PC-3 (cell line): ENCODE measurements at regions not wholly inside any gene's neighbourhood (a gene's known extent, or its start where the extent isn't known, plus 50 kb on each side); places are given as distances from the start of the nearest gene placed in this dataset.

Experiments
- ATAC-seq: fragments of 200-7000 bp; cut with Tn5 transposase; 2 replicates; pipeline ENCODE4 v1.9.1; 2020; ENCODE audit warnings: mild to moderate bottlenecking, moderate library complexity
- BruUV-seq: library from RNA; stranded (reverse); fragments of 400-500 nt; replicated peaks from 2 replicates; lab custom pipeline; 2021; lab: Mats Ljungman, UMichigan
- CTCF ChIA-PET: fragments of 300-600 bp; sonication (Branson Sonifier 250); formaldehyde crosslinking; loops from one replicate; lab custom pipeline; 2022; ENCODE audit warnings: antibody characterized with exemption; lab: Charles Lee
- POLR2A ChIA-PET: fragments of 300-600 bp; sonication (Branson Sonifier 250); formaldehyde crosslinking; loops from one replicate; lab custom pipeline; 2022; ENCODE audit warnings: antibody characterized with exemption; ENCODE audit not compliant: unreplicated experiment; lab: Charles Lee
- DNase-seq: peaks from one replicate; pipeline ENCODE4 v3.0.0-alpha.2; 2015
- H2AFZ ChIP-seq: fragments of 300-600 bp; sonication (generic); 2 replicates; pipeline ENCODE4 v1.6.0; 2016; ENCODE audit warnings: antibody characterized with exemption, low read length
- H3F3A ChIP-seq: fragments of 300-600 bp; sonication (generic); one replicate; pipeline ENCODE4 v1.6.0; 2017; ENCODE audit warnings: antibody characterized with exemption, low read length, control low read depth, mild to moderate bottlenecking; ENCODE audit not compliant: unreplicated experiment
- H3K27ac ChIP-seq: fragments of 300-600 bp; sonication (generic); 2 replicates; pipeline ENCODE4 v1.5.1; 2016; ENCODE audit warnings: mild to moderate bottlenecking, low read length
- H3K27me3 ChIP-seq: fragments of 300-600 bp; sonication (generic); 2 replicates; pipeline ENCODE4 v1.6.1; 2016; ENCODE audit warnings: low read length, mixed read lengths
- H3K36me3 ChIP-seq: fragments of 300-600 bp; sonication (generic); 2 replicates; pipeline ENCODE4 v1.6.1; 2016; ENCODE audit warnings: low read depth, mixed run types, low read length, mixed read lengths
- H3K4me1 ChIP-seq: fragments of 300-600 bp; sonication (generic); 2 replicates; pipeline ENCODE4 v1.5.1; 2016; ENCODE audit warnings: low read length; ENCODE audit not compliant: insufficient read depth
- H3K4me2 ChIP-seq: fragments of 300-600 bp; sonication (generic); 2 replicates; pipeline ENCODE4 v1.6.0; 2016; ENCODE audit warnings: low read length
- H3K4me3 ChIP-seq: fragments of 300-600 bp; sonication (generic); 2 replicates; pipeline ENCODE4 v1.5.1; 2016; ENCODE audit warnings: mild to moderate bottlenecking, low read length, mixed read lengths
- H3K79me2 ChIP-seq: fragments of 300-600 bp; sonication (generic); 2 replicates; pipeline ENCODE4 v1.6.1; 2017; ENCODE audit warnings: low read length, mixed read lengths
- H3K9ac ChIP-seq: fragments of 300-600 bp; sonication (generic); 2 replicates; pipeline ENCODE4 v1.6.0; 2016; ENCODE audit warnings: mild to moderate bottlenecking, low read length
- H3K9me2 ChIP-seq: fragments of 300-600 bp; sonication (generic); replicated peaks from 2 replicates; pipeline ENCODE4 v1.6.1; 2016; ENCODE audit warnings: mixed run types, low read length, mixed read lengths
- H3K9me3 ChIP-seq: fragments of 300-600 bp; sonication (generic); 2 replicates; pipeline ENCODE4 v1.6.1; 2016; ENCODE audit warnings: low read length, mixed read lengths
- H4K20me1 ChIP-seq: fragments of 300-600 bp; sonication (generic); 2 replicates; pipeline ENCODE4 v1.6.1; 2016; ENCODE audit warnings: low read length, mixed read lengths
- CTCF ChIP-seq: fragments of 300-600 bp; sonication (generic); conservative IDR thresholded peaks from 2 replicates; pipeline ENCODE4 v1.5.1; 2017; ENCODE audit warnings: antibody characterized with exemption, low read depth, mild to moderate bottlenecking, low read length
- EZH2 ChIP-seq: fragments of 300-600 bp; sonication (generic); IDR thresholded peaks from one replicate; pipeline ENCODE4 v1.6.1; 2017; ENCODE audit warnings: antibody characterized with exemption, mild to moderate bottlenecking, low read length; ENCODE audit not compliant: unreplicated experiment
- EZH2phosphoT487 ChIP-seq: fragments of 300-600 bp; sonication (generic); IDR thresholded peaks from 2 replicates; pipeline ENCODE4 v1.6.1; 2018; ENCODE audit warnings: mild to moderate bottlenecking, antibody characterized with exemption, low read length, borderline replicate concordance
- intact Hi-C: fragments of 100-400 bp; cut with micrococcal nuclease; formaldehyde crosslinking; loops from 2 replicates; pipeline ENCODE4 v1.9.0; 2023

GRCh38 chr11:112826026-112826425 lies 135.2 kb upstream of the NCAM1 start:
- ChIA-PET POLR2A (no interaction called here), CTCF (no interaction called here)
- Histone ChIP-seq H3K4me2 (no peak overlapping the region), H3K27me3 (no peaks in the 10 kb centered on the region), H3K36me3 (no peaks in the 10 kb centered on the region), H3K79me2 (no peaks in the 10 kb centered on the region), H4K20me1 (no peaks in the 10 kb centered on the region), H3K9me2 (no peaks in the 10 kb centered on the region), H3F3A (no peaks in the 10 kb centered on the region), H2AFZ (no peak overlapping the region), H3K27ac (no peak overlapping the region), H3K9ac (no peak overlapping the region), H3K4me1 (no peaks in the 10 kb centered on the region), H3K9me3 (0 out of 2 replicates have a peak, but pooled peaks cover 5% of the 10 kb centered on the region), H3K4me3 (no peak overlapping the region)
- TF ChIP-seq CTCF (no peak), EZH2 (no peak), EZH2phosphoT487 (no peak)
- no TSS peak for BruUV-seq
- no peak for DNase-seq
- no peak for ATAC-seq
- intact Hi-C loops: no loop called here

GRCh38 chr11:112826788-112827187 lies 134.4 kb upstream of the NCAM1 start:
- POLR2A ChIA-PET: no interaction called here

More at GRCh38 chr11:112826788-112827187, 134.4 kb upstream of the NCAM1 start:
- no peaks in the 10 kb centered on the region for H3F3A ChIP-seq
- H3K36me3 ChIP-seq: no peaks in the 10 kb centered on the region
- 0 out of 2 replicates have a peak, but pooled peaks cover 5% of the 10 kb centered on the region for H3K9me3 ChIP-seq
- DNase-seq (no peak), ATAC-seq (no peak)
- no peak overlapping the region for H3K27ac ChIP-seq
- no peaks in the 10 kb centered on the region for H3K79me2 ChIP-seq
- no peak for TF ChIP-seq CTCF
- TF ChIP-seq EZH2: no peak
- no peak for TF ChIP-seq EZH2phosphoT487
- CTCF ChIA-PET: no interaction called here
- H3K9me2 ChIP-seq: no peaks in the 10 kb centered on the region
- H3K27me3 ChIP-seq: no peaks in the 10 kb centered on the region
- H4K20me1 ChIP-seq: no peaks in the 10 kb centered on the region
- no peak overlapping the region for H3K9ac ChIP-seq
- no peaks in the 10 kb centered on the region for H3K4me1 ChIP-seq
- intact Hi-C loops: no loop called here
- no peak overlapping the region for H3K4me3 ChIP-seq
- H3K4me2 ChIP-seq: no peak overlapping the region
- no peak overlapping the region for H2AFZ ChIP-seq
- BruUV-seq: no TSS peak
